ENCODE measurements at regions not wholly inside any gene's neighbourhood (a gene's known extent, or its start where the extent isn't known, plus 50 kb on each side); places are given as distances from the start of the nearest gene placed in this dataset.

DNA sequence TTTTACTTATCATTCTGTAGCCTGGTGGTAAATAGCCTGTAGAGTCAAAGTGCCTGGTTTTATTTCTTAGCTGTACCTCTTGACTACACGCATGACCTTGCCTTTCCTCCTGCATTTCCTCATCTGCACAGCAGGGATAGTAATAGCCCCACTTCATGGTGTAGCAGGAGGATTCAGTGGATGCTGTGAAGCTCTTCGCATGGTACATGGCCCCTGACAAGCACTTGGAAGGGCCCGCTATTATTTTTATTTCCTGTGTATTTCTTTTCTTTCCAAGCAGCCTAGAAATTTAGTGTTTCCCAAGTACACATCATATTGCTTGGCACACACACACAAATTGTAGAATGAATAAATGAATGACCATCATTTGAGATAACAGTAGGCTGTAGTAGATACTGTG lies 547.2 kb downstream of the CDH26 start:
- DNase-seq (ENCODE audit: low read depth, low spot score): no peak

DNA sequence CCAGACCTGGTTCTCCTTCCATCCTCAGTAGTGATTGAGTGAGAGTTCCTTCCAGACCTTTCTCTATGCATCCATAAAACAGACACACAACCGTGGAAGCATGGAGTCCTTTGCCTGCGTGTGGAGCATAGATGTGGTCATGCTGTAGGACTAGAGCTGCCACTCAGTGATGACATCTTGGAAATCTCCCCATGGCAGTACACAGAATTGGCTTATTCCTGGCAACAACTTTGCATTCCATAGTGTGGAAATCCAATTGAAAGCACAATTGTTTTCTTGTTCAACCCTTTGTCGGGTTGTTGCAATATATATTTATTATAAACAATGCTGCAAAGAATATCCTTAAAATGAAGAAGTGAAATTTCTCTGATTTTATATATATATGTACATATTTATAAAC lies 547.8 kb downstream of the CDH26 start:
- DNase-seq (ENCODE audit: low read depth, low spot score): no peak

DNA sequence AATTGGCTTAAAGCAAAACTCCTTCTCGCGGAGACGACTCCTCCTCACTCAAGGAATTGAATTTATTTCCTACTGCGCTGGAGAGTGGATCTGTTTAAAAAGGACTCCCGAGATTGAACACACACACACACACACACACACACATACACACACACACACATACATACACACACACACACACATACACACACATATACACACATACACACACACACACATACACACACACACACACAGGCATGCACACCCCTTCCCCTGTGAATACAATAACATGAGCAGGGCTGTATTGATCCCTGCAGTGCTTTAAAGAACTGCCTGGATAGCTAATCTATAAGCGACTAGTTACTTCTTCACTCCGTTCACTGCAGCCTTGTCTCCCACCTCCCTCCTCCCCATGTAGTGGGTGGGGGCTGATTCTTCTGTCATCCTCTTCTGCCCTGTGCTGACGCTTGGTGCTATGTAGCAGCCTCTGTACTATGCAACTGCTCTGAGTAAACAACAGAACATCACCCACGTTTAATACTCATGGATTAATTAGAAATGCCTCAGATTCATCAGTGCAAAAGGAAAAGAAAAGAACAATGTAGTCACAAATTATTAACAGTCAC lies 549.0 kb downstream of the CDH26 start:
- no peak for DNase-seq (ENCODE audit: low read depth, low spot score)

DNA sequence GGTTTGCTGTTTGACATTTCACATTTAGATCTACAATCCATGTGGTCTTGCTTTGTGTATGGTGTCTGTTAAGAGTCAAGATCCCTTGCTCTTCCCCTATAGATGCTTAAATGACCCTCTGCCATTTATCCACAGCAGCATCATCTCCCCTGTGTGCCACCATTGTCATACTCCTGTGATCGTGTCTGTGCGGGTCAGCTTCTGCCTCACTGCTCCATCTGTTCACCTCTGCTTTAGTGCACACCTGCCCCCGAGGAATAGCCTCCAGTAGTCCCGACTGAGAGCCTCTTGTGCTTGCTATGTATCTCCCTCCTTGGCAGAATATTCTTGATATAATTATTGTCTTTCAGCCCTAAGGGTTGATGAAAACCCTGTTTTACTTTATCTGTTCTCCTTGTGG lies 551.2 kb downstream of the CDH26 start:
- no peak for DNase-seq (ENCODE audit: low read depth, low spot score)

DNA sequence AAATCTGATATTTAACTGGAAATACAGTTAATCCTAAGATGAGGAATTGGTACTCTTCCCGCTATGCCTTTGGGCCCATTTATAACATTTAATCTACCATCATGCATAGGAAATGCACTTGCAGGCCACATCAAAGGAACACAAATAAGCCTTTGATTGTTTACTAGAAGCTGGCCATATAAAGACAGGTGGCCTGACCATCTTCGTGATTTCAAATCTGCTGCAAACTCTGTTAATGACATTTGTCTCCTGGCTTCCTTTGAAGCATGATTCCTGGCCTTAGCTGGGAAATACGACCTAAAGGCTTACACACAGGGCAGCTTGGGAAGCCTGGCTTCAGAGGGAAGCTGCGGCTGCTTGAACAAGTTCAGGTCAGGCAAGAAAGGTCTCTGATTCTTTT lies 552.1 kb downstream of the CDH26 start:
- DNase-seq (ENCODE audit: low read depth, low spot score): no peak

DNA sequence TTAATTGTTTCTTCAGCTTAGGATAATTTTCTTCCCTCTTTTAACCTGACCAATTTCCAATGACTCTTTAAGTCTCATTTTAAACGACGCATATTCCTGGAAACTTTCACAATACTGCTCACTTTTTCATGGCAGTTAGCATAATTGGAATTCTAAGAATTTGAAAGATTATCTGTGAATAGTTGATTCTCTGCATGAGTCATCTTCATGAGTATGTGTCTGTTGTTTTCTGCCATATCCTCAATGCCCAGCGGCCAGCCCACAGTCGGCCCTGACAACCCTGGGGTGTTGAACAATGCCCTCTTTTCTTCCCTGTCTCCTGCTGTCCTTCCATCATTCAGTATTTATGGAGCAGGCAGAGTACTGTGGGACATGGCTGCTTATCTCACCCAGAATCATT lies 554.2 kb downstream of the CDH26 start:
- DNase-seq (ENCODE audit: low read depth, low spot score): no peak

DNA sequence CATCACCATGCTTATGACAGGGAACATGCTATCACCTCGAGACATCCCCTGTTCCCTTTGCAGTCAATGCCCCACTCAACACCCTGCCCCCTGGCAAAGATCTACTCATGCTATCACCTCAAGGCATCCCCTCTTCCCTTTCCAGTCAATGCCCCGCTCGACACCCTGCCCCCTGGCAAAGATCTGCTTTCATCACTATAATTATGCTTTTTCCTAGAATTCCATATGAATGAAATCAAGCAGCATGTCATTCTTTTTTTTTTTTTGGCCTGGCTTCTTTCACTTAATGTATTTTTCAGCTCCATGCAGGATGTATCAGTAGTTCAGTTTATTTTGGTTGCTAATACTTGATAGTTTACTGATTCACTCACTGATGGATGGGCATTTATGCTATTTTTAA lies 554.9 kb downstream of the CDH26 start:
- no peak for DNase-seq (ENCODE audit: low read depth, low spot score)

DNA sequence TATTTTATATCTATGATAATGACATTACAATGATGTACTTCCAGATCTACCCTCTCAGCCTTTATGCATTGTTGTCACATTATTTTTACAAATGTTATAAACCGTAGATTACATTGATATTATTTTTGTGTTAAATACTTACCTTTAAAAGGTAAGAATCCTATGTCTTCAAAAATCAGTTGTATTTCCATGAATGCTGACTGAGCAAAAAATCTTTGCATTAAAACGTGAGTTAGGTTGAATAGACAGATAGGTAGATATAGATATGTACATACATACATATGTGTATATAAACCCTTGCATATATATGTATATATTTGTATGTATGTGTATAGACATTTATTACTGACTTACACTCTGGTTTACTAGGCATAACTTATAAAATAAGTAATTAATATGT lies 558.2 kb downstream of the CDH26 start:
- no peak for DNase-seq (ENCODE audit: low read depth, low spot score)

DNA sequence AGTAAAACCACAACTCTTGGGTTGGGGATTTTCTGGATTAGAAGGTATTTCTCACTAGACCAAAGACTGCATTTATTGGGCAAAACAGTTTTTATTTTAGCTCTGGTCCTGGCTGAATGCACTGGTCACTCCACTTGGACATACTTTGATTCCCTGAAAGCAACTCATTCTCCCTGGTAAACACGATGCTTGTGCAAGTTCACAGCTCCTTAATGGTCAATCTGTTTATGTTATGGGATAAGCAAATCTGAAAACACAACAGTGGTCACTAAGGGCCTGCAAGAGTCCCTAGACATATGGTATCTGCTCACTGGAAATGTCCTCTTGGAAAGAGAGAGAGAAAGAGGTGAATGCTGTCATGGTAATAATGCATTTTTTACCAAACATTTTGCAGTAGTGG lies 559.8 kb downstream of the CDH26 start:
- no peak for DNase-seq (ENCODE audit: low read depth, low spot score)

DNA sequence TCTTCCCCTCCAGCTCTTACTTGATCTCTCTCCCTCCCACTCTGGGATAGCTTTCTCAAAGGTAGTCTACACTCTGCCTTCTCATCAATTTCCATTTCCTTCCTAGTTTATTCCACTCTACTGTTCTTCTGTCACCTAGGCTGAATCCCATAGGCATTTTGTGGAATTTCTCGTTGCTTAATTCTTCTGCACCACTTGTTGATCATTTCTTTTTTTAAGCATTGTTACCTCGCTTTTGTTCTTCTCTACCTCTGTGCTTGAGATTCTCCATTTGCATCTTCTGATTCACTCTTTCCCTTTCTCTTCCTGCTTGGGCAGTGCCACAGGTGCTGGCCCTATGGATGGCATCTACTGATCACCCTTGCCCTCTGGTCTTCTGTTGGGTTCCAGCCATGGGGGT lies 567.2 kb downstream of the CDH26 start:
- DNase-seq (ENCODE audit: low read depth, low spot score): no peak

DNA sequence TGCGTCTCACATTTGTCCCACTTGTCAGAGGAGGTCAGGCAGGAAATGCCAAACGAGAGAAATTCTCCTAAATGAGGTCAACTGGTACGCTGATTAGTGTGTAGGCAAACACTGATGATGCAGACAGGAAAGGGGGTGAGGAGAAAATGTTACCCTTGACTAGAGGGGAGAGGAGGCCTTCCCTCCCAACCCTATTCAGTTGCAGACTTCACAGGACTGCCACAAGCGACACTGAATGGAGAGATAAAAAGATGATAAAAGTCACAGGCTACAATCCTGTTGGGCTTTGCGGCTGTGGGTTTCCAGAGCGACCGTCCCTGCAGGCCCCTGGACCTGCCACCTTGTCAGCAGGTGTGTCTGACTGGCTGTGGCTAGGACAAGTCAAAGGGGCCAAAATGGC lies 569.4 kb downstream of the CDH26 start:
- no peak for DNase-seq (ENCODE audit: low read depth, low spot score)

DNA sequence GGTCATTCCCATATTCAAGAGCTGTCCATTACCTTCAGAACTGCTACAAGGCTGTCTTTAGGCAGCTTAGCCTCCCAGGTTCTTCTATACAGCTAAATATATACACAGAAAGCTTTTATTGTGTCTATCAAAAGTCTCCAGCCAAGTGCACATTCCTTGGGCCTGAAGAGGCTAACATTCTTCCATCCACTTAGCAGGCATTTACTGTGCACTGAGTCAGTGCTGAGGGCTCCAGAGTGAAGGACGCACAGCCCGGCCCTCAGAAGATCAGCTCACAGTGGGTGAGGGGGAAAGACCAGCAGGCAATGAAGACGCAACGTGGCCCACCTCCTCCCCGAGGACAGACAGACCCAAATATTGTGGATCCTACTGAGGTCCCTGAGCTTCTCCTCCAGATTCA lies 569.9 kb downstream of the CDH26 start:
- no peak for DNase-seq (ENCODE audit: low read depth, low spot score)

DNA sequence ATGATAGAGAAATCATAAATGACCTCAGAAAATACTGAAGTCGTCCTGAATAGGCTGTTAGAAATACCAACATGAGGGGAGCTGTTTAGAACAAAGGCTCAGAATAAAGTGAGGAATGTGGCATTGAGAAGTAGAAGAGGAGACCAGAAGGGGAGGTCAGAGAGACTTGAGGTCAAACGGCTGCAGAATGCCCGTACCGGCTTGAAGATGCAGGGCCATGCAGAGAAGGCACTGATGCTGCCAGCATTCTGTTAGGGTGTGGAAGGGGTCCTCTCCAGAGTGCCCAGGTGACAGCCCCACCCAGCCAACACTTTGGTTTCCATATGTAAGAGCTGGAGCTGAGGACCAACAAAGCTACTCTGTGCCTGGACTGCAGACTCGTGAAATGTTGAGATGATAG lies 570.9 kb downstream of the CDH26 start:
- DNase-seq (ENCODE audit: low read depth, low spot score): no peak

DNA sequence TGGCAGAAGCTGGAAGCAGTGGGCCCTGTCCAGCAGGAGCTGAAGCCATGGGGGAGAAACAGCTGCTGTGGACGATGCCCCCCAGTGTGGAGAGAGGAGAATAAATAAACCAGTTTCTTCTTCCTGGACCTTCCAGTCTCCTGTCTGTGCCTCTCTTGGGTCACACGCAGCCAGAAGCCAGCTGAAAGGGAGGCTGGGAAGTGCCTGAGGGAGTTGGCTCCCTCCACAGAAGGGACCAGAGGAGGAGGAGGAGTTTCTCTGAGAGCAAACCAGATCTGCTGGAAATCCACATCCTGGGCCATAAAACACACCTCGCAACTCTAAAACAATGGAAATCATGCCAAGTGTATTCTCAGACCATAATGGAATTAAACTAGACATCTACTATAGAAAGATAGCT lies 577.0 kb downstream of the CDH26 start:
- DNase-seq (ENCODE audit: low read depth, low spot score): no peak

DNA sequence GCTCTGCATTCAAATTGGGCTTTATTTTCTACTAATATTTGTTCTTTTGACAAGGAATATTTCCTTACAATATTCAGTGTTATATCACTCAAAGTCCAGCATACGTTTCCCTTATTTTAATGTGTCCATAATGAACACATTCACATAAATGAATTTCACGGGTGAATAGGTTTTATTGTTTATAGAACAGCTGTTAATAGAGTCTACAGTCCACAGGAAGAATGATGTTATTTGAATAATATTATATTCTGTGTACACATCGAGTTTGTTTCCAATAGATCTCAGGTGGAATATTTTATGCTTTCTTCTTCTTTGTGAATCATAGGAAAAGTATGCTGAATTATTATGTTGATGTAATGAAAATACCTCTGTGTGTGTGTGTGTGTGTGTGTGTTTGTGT lies 582.4 kb downstream of the CDH26 start:
- DNase-seq (ENCODE audit: low read depth, low spot score): no peak

DNA sequence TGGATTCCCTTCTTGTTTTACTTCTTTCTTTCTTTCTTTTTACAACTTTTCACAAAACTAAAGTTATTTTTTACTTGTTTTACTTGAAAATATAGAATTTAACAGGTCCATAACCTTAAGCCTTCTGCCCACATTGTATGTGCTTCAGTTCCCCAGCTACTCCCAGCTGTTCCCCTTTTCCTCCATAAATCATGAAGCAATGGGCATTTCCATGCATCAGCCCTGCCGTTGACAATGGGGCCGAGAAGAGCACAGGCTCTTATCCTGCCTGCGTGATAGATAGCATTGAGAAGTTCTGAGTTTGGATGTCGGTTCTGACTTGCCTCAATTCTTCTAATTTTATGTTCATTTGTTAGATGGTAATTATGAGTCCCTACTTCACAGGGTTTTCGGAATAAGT lies 583.8 kb downstream of the CDH26 start:
- DNase-seq (ENCODE audit: low read depth, low spot score): no peak

DNA sequence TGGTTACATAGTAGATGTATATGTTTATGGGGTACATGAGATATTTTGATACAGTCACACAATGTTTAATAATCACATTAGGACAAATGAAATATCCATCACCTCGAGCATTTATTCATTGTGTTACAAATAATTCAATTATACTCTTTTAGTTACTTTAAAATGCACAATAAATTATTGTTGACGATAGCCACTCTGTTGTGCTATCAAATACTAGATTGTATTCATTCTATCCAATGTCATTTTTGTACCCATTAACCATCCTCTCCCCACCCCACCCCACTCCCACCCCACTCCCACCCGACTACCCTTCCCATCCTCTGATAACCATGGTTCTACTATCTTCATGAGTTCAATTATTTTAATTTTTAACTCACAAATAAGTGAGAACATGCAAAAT lies 585.4 kb downstream of the CDH26 start:
- no peak for DNase-seq (ENCODE audit: low read depth, low spot score)

DNA sequence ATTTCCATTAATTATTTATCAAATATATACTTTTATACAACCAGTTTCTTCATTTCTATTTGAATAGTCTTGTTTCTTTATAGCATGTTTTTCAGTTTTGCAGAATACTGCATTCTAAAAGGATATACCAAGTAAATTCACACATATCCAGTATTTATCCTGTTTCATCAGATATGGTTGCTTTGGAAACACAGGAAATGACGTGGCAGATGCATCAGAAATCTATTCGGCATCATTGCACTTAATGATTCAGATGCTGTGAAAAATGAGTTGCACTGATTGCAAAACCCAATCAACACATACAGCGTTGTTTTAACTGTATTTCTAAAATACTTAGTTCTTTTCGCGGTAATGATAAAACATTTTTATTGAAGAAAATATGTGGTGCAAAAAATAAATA lies 594.9 kb downstream of the CDH26 start:
- no peak for DNase-seq (ENCODE audit: low read depth, low spot score)

DNA sequence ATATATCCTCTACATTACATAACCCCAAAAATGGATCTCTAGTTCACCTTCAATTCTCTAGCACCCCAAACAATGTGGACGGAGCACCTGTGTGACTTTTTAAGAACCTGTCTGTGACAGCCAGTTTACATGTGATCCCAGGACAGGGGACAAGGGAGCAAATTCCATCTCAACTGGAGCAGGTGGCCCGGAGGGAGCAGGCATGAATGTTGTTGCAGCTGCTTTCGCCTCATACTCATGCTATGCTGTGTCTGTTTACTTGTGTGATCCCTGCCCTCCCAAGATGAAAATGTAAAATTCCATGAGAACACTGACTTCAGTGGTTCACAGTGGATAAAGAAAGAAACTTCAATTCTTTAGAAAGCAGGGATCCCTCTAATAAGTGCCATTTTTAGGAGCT lies 600.3 kb downstream of the CDH26 start:
- DNase-seq (ENCODE audit: low read depth, low spot score): no peak

DNA sequence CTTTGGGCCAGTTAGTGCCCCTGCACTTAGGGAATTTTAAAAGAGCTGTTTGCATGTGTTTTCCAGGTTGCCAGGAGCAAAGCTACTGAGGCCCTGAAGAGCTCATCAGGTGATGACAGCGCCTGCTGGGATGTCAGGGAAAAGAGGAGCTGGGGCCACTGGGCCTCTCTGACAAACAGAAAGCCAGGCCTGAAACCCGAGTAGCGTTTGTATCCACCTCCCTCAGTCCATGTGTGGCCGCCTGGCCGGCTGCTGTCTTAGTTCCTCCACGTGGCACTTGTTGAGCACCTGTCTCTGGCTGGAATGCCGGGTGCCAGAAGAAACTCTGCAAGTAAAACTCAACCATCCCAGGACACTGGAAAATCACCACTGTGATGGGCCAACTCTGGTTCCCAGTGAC lies 601.2 kb downstream of the CDH26 start:
- no peak for DNase-seq (ENCODE audit: low read depth, low spot score)

DNA sequence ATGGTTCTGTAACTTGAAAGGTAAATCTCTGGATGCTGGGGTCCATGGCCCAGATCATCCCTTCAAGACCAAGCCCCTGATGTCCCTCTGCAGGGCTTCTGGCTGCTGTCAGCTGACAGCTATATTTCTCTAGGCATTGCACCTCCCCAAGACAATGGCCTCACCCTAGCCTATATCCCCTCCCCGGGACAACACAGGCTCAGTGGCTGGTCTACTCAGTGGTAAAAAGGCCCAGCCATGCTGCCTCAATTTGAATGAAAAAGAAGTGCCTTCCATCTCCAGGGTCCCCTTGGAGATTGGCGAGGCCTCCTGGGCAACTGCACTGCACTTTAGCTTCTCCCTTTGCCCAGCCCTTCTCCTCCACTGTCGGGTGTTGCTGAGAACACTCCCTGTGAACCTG lies 602.8 kb downstream of the CDH26 start:
- DNase-seq (ENCODE audit: low read depth, low spot score): no peak

DNA sequence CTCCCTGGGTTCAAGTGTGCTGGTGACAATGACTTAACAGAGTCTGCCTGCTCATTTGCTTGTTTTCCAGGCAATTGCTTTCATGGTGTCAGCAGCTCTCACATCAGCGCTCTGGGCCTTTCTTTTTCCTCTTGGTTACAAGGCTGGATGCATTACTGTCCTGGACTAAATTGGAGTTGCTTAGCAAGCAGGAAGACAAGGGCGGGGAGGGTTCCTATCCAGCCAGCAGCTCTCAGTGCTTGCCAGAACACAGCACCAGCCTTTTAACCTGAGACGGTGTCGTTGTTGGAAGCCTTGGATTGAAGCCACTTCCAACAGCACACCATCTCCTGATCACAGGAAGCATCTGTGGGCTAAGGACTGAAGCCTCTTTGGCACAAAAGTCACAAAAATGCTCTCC lies 606.9 kb downstream of the CDH26 start:
- no peak for DNase-seq (ENCODE audit: low read depth, low spot score)

DNA sequence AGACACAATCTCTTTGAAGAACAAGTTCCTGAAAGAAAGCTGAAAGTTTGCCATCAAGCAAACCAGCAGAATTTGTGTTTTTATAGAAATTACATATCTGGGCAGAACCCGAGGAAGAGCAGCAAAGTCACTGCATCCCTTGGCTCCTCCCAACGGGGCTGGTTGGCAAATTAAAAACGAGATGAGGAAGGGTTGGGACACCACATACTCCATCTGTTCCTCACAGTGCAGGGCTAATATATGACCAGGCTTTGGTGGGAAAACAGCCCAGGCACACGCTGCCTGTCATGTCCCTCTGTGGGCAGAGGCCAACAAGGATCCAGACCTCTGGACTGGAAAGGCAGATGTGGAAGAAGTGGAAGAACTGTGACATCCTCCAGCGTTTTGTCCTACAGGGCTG lies 607.3 kb downstream of the CDH26 start:
- no peak for DNase-seq (ENCODE audit: low read depth, low spot score)

DNA sequence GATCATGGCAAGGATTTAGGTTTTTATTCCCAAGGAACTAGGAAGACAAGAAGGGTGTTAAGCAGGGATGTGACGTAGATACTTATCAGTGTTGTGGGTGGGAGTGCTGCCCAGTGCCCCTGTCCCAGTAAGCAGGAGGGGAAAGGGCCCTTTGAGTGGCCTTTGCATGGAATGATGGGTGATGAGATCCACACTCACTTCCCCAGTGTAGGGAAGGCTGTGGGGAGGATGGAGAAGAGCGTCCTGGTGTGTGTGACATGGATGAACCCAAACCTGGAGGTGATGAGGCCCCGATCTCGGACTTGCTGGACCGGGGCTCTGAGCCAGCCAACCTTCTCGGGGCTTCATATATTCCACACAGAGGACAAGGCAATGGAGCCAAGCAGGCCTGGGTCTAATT lies 610.9 kb downstream of the CDH26 start:
- DNase-seq (ENCODE audit: low read depth, low spot score): no peak
